KOPT-K1 (cell line): ENCODE measurements at regions not wholly inside any gene's neighbourhood (a gene's known extent, or its start where the extent isn't known, plus 50 kb on each side); places are given as distances from the start of the nearest gene placed in this dataset.

Source experiments
- H3K27ac ChIP-seq: fragments of 200-600 bp; sonication (generic); 2 replicates; pipeline ENCODE4 v1.5.1; 2016; ENCODE audit warnings: antibody characterized with exemption, mild to moderate bottlenecking, low read depth, low read length; ENCODE audit not compliant: poor library complexity, severe bottlenecking
- H3K36me3 ChIP-seq: fragments of 200-600 bp; sonication (generic); 2 replicates; pipeline ENCODE4 v1.5.1; 2017; ENCODE audit warnings: antibody characterized with exemption, mild to moderate bottlenecking, low read length, moderate library complexity; ENCODE audit not compliant: insufficient read depth
- H3K9me3 ChIP-seq: fragments of 200-600 bp; sonication (generic); 2 replicates; pipeline ENCODE4 v1.5.1; 2017; ENCODE audit warnings: antibody characterized with exemption, low read length, mild to moderate bottlenecking; ENCODE audit not compliant: insufficient read depth, poor library complexity, severe bottlenecking

DNA sequence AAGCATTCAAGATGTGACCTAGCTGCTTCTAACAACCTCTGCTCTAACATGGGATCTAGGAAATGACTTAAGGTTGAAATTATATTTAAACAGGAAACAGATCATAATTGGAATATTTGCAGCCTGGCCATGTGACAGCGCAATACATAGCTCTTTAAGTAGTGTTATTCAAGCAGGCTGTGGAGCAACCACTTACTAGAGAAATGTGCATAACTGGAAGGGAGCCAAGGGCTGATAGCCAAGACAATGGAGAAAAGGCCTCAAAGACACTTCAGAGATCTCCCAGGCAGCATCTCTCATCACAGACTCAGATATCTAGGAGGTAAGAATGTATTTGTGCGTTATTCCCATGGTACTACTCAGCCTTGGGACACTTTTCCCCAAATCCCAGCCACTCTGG, 823.0 kb upstream of the PRMT6 start:
- Histone ChIP-seq H3K36me3 (no peaks in the 10 kb centered on the region), H3K9me3 (no peaks in the 10 kb centered on the region), H3K27ac (no peak overlapping the region)

DNA sequence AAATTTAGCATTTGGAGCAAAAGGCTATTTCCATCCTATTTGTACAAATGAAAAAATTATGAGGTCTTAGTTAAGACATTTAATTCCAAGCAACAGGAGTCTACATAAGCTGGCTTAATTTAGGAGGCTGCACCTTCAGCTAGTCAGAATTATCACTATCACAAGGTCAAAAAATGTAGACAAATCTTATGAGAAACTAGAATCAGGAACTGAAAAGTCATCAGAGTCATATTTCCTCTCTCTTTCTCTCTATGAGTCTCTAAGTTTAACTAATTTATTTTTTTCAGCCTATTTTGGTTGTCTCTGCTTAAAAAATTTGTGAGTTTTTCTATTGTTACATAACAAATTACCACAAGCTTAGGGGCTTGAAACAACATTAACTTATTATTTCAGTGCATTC, 807.1 kb upstream of the PRMT6 start:
- Histone ChIP-seq H3K9me3 (no peaks in the 10 kb centered on the region), H3K27ac (no peak overlapping the region), H3K36me3 (no peaks in the 10 kb centered on the region)

DNA sequence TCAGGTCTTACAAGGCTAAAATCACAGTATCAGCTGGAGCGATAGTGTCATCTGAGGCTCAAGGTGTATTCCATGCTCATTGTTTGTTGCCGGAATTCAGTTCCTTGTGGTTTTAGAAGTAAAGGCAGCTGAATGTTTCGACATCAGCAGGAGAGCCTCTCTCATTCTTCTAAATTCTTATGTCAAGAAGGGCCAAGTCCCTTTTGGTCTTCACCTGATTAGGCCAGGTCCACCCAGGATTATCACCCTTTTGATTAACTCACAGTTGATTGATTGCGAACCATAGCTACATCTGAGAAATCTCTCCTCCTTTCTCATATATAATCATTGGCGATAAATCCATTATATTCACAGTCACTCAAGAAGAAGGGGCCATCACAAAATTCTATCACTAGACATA, 806.7 kb upstream of the PRMT6 start:
- Histone ChIP-seq H3K27ac (no peak overlapping the region), H3K36me3 (no peaks in the 10 kb centered on the region), H3K9me3 (no peaks in the 10 kb centered on the region)

DNA sequence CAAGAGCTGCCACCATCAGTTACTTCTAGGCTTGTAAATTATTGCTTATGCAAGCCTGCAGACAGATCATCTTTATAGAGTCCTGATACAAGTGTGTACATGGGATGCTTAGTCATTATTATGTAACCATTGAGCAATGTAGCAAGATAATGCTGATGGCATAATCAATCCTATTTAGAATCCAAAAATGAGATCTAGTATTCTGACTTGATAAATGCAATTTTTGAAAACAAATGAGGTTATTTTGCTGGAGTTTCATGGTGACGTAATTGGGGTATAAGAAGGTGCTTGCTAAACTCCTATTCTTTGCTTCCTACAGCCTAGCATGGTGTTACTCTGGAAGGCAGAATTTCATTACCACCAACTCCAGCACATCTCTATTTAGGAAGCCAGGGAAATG, 801.7 kb upstream of the PRMT6 start:
- no peaks in the 10 kb centered on the region for H3K36me3 ChIP-seq
- H3K9me3 ChIP-seq: no peaks in the 10 kb centered on the region
- H3K27ac ChIP-seq: no peak overlapping the region

DNA sequence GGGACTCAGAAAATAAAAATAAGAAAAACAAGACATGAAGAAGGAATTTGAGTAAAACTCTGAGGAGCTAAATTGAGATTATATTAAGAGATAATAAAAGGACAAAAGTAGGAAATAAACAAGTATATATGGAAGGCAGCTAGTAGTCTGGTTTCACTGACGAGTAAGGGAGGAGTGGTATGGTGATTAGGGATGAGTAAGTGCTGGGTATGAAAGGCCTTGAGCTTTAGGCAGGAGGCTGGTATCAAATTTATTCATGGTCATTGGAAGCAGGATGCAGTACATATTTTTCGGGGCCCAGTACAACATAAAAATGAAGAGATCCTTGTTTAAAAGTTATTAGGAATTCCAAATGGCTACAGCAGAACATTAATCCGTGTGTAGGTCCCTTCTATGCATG, 789.7 kb upstream of the PRMT6 start:
- Histone ChIP-seq H3K36me3 (no peaks in the 10 kb centered on the region), H3K27ac (no peak overlapping the region), H3K9me3 (no peaks in the 10 kb centered on the region)

DNA sequence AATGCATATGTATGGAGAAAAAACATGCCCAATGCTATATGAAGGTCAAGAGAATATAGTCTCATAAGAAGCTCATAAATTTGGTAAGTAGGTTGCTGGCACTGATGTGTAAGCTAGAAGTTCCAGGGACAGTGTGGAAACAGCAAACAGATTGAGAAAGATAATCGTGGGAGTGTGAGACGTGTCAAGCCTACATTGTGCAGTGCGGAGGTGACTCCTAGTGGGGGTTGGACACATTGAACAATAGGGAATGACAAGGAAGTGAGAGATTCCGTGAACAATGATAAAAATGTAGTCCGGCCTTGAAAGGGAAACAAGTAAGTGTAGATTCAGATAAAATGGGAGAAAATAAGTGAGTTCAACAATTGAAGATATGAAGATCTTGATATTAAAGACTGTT, 788.4 kb upstream of the PRMT6 start:
- Histone ChIP-seq H3K9me3 (no peaks in the 10 kb centered on the region), H3K36me3 (no peaks in the 10 kb centered on the region), H3K27ac (no peak overlapping the region)

DNA sequence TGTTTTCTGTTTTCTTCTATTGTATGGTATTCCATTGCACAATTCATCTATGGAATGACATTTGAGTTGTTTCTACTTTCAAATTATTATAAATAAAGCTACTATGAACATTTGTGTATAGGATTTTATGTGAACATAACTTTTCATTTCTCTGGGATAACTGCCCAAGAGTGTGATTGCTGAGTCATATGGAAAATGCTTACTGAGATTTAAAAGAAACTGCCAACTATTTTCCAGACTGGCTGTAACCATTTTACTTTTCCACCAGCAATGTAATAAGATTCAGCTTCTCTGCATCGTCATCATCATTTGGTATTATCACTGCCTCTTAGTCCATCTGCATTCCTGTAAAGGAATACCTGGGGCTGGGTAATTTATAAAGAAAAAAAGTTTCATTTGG, 779.6 kb upstream of the PRMT6 start:
- H3K9me3 ChIP-seq: no peaks in the 10 kb centered on the region
- no peaks in the 10 kb centered on the region for H3K36me3 ChIP-seq
- no peak overlapping the region for H3K27ac ChIP-seq

DNA sequence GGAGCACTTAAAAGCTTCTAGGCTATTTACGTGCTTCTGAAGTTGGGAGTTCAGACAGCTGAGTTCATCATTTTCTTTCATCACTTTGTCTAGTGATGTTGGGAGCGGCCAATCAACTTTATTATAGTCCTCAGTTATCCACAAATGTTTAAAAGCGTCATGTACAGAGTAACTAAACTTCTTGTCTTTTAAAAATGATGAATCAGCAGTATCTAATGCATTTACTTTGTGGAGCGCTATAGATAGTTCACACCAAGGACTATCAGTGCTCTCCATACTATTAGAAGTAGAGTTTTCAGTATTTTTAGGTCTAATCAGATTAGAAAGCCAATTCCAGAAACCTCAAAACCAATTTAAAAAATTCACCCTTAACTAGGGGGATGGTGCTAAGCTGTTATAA, 778.7 kb upstream of the PRMT6 start:
- no peaks in the 10 kb centered on the region for H3K36me3 ChIP-seq
- no peaks in the 10 kb centered on the region for H3K9me3 ChIP-seq
- no peak overlapping the region for H3K27ac ChIP-seq

DNA sequence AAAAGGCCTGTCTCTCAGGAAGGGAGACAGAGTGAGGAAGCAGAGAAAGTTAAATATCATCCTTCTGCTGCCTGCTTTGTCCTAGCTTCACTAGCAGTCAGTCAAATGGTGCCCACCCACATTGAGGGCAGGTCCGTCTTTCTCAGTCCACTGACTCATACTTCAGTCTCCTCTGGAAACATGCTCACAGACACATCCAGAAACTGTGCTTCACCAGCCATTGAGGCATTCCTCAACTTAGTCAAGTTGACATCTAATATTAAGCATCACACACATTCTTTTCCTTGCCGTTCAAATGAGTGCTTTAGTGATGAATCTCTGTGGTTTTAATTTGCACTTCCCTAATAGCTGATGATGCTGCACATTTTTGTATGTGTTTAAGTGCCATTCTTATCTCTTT, 777.8 kb upstream of the PRMT6 start:
- Histone ChIP-seq H3K9me3 (no peaks in the 10 kb centered on the region), H3K36me3 (no peaks in the 10 kb centered on the region), H3K27ac (no peak overlapping the region)

DNA sequence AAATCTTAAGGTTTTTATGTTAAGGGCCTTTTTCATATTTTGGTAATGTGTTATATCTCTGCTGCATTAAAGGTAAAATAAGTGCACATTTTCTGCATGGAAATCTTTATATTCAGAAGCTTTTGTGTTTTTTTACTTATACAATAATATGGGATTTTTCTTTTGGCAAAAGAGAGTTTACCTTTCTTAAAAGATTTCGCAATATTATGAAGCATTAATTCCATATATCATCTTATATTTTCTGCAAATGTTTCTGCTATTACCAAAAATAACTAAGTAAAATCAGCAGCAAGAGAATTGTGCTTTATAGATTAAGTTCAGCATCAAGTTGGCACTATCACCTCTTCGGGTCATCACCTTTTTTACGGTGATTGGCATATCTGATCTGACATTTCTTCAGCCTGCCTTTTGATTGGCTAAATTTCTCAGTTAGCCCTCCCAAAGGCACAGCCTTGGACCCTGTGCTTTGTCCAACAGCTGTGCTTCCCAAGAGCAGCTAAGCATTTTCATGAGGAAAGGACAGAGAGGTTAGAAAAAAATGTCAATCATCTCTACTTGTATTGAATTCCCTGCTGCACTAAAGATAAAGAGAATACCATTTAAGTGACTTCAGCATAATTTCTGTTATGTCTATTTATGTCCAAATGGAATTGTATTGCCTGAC, 767.1 kb upstream of the PRMT6 start:
- no peak overlapping the region for H3K27ac ChIP-seq
- no peaks in the 10 kb centered on the region for H3K9me3 ChIP-seq
- H3K36me3 ChIP-seq: no peaks in the 10 kb centered on the region

DNA sequence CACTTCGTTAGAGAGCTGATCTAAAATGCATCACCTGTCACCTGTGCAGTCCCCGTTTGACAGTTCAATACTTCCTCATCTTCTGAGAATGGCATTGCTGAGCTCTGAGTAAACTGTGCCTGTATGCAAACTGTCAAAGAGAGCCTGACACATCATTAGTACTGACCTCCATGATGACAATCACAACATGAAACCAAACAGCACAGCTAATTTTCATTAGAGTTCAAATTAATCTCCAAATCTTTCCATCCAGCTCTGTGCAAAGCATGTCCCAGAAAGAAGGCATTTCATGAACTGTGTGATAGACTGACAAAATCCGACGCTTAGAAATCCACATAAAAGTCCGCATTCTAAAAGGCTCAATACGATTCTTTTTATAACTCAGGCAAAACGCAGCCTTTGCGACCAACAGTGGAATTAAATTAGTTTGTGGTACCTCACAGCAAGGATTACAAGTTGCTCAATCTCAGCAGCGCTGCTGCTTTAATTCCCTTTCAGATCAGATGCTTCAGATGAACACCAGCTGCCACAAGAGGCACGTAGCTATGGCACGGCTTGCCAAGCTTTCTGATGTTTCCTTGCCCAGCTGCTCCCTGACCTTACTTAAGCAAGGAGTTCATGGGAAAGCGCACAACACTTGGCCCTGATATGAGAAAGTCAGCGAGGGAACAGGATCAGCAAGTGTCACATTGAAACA, 765.5 kb upstream of the PRMT6 start:
- no peak overlapping the region for H3K27ac ChIP-seq
- H3K9me3 ChIP-seq: no peaks in the 10 kb centered on the region
- H3K36me3 ChIP-seq: no peaks in the 10 kb centered on the region

DNA sequence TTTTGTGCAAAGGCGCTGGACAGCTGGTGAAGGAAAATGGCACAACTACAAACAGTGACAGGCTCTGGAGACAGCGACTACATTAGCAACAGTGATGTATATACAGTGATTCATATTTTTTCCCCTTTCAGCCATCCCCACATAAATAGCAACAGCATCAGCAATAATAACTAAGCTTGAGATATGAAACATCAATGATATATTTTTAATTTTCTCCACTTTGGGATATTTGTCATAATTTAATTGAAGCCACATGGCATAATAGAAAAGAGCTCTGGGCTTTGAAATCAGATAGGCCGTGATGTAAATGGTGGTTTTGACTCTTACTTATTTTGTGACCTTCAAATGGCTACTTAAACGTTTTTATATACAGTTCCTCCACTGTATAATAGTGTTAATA, 764.3 kb upstream of the PRMT6 start:
- Histone ChIP-seq H3K9me3 (no peaks in the 10 kb centered on the region), H3K27ac (no peak overlapping the region), H3K36me3 (no peaks in the 10 kb centered on the region)

DNA sequence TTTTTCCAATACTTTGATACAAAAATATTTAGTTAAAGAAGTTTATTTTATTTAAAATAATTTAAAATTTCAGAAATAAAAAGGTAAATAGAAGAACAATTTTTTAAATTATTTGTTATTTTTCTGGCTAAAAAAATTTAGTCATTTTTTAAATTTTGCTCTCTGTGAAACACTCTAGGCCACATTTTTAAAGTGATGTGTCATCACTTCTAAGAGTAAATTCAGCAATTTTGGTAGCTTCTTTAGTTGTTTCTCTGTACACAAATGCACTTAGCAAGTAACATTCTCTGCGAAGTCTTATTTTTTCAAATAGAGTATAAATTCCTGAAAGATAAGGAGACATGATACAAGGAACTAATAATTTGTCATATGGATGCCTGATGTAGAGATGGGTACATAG, 760.0 kb upstream of the PRMT6 start:
- no peaks in the 10 kb centered on the region for H3K36me3 ChIP-seq
- no peaks in the 10 kb centered on the region for H3K9me3 ChIP-seq
- H3K27ac ChIP-seq: no peak overlapping the region

DNA sequence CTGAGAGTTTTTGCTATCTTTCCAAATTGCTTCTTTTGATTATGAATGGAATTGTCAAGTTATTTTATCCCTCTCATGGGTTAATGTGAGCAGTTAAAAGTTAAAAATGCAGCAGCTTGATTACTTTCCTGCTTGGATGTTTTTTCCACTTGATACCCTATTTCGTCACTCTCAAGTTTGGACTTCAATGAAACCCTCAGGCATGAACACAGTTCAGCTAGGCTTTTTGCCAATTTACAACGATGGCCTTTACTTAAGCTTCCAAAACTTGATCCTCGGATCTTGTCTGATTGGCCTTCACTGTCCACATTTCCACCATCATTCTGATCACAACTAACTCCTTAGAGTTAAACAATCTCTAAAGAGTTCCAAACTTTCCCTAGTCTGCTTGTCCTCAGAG, 752.4 kb upstream of the PRMT6 start:
- no peak overlapping the region for H3K27ac ChIP-seq
- H3K9me3 ChIP-seq: peaks cover 15% of the 10 kb centered on the region
- no peaks in the 10 kb centered on the region for H3K36me3 ChIP-seq

DNA sequence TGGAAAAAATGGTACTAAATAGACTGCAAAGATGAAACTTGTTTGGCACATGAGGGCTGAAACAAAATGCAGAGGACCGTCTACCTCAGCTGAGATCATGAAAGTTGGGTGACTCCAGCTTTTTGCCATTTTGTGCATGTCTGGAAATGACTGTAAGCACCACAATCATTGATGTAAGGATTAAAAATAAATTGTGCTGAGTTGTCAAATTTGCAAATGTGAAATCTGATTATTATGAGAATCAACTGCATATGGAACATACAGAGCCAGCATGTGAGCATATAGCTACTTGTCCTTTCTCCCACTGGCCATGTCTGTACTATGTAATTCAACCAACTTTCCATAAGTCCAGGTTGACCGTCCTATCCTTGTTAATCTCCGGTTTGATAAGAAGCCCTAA, 736.9 kb upstream of the PRMT6 start:
- no peak overlapping the region for H3K27ac ChIP-seq
- H3K9me3 ChIP-seq: no peaks in the 10 kb centered on the region
- H3K36me3 ChIP-seq: no peaks in the 10 kb centered on the region

DNA sequence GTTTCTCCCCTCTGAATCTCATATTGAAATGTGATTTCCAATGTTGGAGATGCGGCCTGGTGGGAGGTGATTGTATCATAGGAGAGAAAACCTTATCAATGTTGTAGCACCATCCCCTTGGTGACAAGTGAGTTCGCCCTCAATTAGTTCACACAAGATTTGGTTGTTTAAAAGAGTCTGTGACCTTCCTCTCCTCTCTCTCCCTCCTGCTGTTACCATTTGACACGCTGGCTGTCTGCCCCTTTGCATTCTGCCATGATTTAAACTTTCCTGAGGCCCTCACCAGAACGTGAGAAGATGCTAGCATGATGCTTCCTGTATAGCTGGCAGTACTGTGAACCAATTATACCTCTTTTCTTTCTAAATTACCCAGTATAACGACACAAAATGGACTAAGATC, 730.9 kb upstream of the PRMT6 start:
- Histone ChIP-seq H3K36me3 (no peaks in the 10 kb centered on the region), H3K27ac (no peak overlapping the region), H3K9me3 (no peaks in the 10 kb centered on the region)
